NCI-H82 (cell line): ENCODE measurements at regions not wholly inside any gene's neighbourhood (a gene's known extent, or its start where the extent isn't known, plus 50 kb on each side); places are given as distances from the start of the nearest gene placed in this dataset.
"Not testable (repeated sequence)": the region's sequence is repeated elsewhere in the genome, so short reads cannot be mapped to it uniquely, and the experiment has no call there.

Experiments
- DNase-seq: peaks from one replicate; lab custom pipeline; 2025; lab: John Stamatoyannopoulos, UW

GRCh38 chr7:131727189-131727588, 170.8 kb upstream of the PODXL start:
- no peak for DNase-seq

- DNase-seq, result no peak
Observed at GRCh38 chr7:131726686-131727085, 170.3 kb upstream of the PODXL start.

- DNase-seq, result no peak
Observed at GRCh38 chr7:131726031-131726430, 169.6 kb upstream of the PODXL start.

- no peak for DNase-seq
Observed at GRCh38 chr7:131724776-131725345, 168.4 kb upstream of the PODXL start.

- no peak for DNase-seq
Observed at GRCh38 chr7:131723926-131724325, 167.5 kb upstream of the PODXL start.

GRCh38 chr7:131722371-131722770, 165.9 kb upstream of the PODXL start:
- peak; percentile 86 for DNase-seq

- no peak for DNase-seq
Observed at GRCh38 chr7:131721660-131722059, 165.2 kb upstream of the PODXL start.

- no peak for DNase-seq
Observed at GRCh38 chr7:131720703-131721102, 164.3 kb upstream of the PODXL start.

GRCh38 chr7:131717181-131717580, 160.8 kb upstream of the PODXL start:
- DNase-seq, result no peak

GRCh38 chr7:131699323-131699722, 142.9 kb upstream of the PODXL start:
- DNase-seq, result no peak

GRCh38 chr7:131692131-131692960, 135.9 kb upstream of the PODXL start:
- peak; percentile 79 for DNase-seq

- no peak for DNase-seq
Observed at GRCh38 chr7:131691454-131692130, 135.2 kb upstream of the PODXL start.

- no peak for DNase-seq
Observed at GRCh38 chr7:131690441-131690840, 134.0 kb upstream of the PODXL start.

GRCh38 chr7:131689662-131690234, 133.3 kb upstream of the PODXL start:
- no peak for DNase-seq

- peak; percentile 84 for DNase-seq
Observed at GRCh38 chr7:131688738-131689661, 132.6 kb upstream of the PODXL start.

- DNase-seq, result no peak
Observed at GRCh38 chr7:131687296-131687695, 130.9 kb upstream of the PODXL start.

GRCh38 chr7:131686833-131687232, 130.4 kb upstream of the PODXL start:
- DNase-seq, result no peak

GRCh38 chr7:131683536-131684125, 127.2 kb upstream of the PODXL start:
- no peak for DNase-seq

GRCh38 chr7:131681961-131682360, 125.5 kb upstream of the PODXL start:
- no peak for DNase-seq

- DNase-seq, result not testable (repeated sequence)
Observed at GRCh38 chr7:131679071-131679470, 122.6 kb upstream of the PODXL start.

GRCh38 chr7:131676850-131677249, 120.4 kb upstream of the PODXL start:
- DNase-seq, result not testable (repeated sequence)
